NCI-H1930 (cell line): ENCODE measurements at regions not wholly inside any gene's neighbourhood (a gene's known extent, or its start where the extent isn't known, plus 50 kb on each side); places are given as distances from the start of the nearest gene placed in this dataset.
"Not testable (repeated sequence)": the region's sequence is repeated elsewhere in the genome, so short reads cannot be mapped to it uniquely, and the experiment has no call there.

Source experiments
- DNase-seq, 2 experiments: peaks; one replicate each; lab custom pipeline; 2025; lab: John Stamatoyannopoulos, UW

DNA sequence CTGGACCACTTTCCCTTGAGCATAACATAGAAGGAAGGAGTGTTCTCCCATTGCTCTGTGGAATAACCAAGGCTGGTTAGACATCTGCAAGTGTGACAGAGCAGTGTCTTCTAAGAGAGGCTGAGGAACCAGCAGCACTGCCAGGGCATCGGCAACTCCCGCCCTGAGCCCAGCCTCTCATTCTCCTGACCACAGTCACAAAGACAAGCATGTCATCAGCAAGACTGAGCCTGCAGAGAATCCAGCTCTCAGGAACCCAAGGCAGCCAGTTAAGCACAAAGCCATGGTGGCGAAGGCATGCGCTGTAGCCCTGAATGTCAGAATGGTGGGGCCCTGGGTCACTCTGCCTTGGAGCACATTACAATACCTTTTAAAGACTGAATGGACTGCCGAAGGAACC, 253.9 kb downstream of the AGTPBP1 start:
- no peak for DNase-seq

DNA sequence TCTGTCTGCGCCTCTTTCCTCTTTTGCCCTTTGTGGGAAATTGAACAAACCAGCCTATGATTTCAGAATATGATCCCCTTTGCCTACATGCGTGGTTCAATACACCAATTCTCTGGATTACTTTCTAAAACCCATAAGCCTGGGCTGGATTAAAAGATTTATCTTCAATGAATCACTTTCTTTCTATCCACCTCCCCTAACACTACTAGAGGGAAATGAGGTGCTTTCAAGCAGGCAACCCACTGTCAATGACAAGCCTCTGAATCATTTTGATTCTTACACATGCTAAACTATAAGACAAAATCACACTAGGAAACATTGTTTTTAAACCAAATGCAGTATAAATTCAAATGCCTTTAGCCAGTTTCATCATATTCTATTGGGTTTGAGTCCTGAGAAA, 257.5 kb downstream of the AGTPBP1 start:
- no peak for DNase-seq

DNA sequence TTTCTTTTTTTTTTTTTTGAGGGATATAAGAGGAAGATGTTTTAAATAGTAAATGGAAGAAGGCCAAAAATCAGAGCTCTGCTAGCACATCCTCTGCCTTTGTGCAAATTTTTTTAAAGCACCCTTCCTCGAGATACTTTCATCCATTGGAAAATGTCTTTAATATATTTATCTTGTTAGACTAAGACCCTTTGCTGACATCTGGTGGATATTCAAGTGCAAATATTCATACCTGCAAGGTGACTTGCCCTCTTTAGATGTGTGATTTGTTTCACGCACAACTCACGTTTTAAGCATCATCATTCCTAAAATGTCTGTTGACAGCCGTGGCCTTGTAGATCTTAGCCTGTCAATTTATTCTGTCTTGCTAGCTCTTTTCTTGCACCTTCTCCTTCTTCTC, 258.5 kb downstream of the AGTPBP1 start:
- no peak for DNase-seq

DNA sequence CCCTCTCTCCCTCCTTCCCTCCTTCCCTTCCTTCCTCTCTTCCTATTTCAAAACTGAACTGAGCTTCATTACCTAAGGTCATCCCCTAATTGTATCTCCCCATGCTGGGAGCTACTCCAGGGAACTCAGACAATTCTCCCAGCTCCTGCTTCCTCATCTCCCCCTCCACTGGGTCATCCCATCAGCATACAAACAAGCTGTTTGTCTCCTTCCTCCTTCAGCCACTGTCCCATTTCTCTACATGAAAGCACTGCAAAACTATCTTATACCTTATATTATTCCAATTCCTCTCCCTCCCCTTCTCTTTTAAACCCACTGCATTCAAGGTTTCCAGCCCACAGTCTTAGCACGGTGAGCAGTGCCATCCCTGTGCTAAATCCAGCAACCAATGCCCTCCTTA, 262.4 kb downstream of the AGTPBP1 start:
- no peak for DNase-seq

DNA sequence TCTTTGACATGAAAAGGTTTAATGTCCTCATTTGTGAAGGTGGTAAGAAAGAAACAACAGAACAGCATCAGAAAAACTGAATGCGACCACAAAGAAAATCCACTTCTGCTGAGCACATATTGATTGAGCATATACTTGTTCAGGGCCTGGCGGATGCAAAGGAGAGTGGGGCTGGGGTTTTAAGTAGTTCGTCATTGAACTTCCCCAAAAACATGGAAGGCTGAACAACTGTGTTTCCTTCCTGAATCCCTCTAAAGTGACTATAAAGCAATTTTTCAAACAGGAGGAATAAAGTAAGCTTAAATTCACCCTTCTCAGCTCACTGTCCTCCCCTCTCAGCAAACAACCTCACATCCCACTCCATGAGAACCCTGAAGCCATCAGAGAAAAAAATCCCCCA, 262.9 kb downstream of the AGTPBP1 start:
- no peak for DNase-seq

DNA sequence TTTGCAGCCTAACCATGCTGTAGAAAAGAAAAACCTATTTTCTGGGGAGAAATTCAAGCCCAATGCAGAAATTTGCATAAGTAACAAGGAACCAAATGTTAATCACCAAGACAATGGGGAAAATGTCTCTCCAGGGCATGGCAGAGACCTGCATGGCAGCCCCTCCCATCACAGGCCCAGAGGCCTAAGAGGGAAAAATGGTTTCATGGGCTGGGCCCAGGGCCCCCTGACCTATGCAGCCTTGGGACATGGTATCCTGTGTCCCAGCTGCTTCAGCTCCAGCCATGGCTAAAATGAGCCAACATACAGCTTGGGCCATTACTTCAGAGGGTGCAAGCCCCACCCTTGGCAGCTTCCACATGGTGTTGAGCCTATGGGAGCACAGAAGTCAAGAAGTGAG, 266.9 kb downstream of the AGTPBP1 start:
- DNase-seq: not testable (repeated sequence)

DNA sequence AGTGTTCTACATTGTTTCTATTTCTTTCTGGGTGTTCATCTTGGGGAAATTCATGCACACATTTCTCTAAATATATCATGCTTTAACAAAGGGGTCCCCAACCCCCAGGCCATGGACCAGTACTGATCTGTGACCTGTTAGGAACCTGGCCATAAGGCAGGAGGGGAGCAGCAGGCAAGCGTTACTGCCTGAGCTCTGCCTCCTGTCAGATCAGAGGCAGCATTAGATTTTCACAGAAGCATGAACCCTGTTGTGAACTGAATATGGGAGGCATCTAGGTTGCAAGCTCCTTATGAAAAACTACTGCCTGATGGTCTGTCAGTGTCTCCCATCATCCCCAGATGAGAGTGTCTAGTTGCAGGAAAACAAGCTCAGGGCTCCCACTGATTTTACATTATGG, 270.0 kb downstream of the AGTPBP1 start:
- no peak for DNase-seq

DNA sequence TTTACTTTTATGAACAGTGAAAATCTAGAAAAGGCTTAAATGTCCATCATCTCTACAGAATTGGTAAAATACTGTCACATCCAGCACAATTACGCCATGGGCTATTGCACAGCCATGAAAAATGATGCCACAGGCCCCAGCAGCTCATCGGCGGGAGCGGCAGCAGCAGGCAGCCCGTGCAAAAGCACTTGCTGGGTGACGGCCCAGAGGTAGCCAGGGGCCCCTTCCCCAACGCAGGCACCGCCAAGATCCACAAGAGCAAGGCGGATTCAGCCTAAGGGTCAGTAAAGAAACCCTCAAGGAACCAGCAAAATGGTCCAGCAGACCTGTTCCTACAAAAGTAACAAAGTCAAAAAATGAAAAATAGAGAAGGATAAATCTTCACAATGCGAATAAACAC, 272.7 kb downstream of the AGTPBP1 start:
- no peak for DNase-seq

DNA sequence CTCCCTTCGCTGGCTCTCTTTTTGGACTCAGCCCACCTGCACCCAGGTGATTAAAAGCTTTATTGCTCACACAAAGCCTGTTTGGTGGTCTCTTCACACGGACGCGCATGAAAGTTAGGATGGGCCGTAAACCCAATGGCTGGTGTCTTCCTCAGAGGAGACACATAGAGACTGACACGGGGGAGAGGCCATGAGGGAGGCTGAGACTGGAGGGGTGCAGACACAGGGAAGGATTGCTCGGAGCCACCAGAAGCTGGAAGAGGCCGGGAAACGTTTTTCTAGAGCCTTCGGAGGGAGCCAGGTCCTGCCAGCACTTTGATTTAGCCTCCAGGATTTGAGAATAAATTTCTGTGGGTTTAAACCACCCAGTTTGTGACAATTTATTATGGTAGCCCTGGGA, 274.9 kb downstream of the AGTPBP1 start:
- DNase-seq: no peak

DNA sequence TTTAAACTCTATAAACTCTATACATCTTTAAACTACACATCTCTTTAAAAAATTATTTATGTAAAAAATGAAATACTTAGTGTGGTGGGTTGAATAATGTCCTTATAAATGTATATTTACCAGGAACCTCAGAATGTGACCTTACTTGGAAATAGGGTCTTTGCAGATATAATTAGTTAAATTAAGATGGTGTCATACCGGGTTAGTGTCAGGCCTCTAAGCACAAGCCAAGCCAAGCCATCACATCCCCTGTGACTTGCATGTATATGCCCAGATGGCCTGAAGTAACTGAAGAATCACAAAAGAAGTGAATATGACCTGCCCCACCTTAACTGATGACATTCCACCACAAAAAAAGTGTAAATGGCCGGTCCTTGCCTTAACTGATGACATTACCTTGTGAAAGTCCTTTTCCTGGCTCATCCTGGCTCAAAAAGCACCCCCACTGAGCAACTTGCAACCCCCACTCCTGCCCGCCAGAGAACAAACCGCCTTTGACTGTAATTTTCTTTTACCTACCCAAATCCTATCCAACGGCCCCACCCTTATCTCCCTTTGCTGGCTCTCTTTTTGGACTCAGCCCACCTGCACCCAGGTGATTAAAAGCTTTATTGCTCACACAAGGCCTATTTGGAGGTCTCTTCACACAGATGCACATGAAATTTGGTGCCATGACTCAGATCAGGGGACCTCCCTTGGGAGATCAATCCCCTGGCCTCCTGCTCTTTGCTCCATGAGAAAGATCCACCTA, 283.5 kb downstream of the AGTPBP1 start:
- not testable (repeated sequence) for DNase-seq

DNA sequence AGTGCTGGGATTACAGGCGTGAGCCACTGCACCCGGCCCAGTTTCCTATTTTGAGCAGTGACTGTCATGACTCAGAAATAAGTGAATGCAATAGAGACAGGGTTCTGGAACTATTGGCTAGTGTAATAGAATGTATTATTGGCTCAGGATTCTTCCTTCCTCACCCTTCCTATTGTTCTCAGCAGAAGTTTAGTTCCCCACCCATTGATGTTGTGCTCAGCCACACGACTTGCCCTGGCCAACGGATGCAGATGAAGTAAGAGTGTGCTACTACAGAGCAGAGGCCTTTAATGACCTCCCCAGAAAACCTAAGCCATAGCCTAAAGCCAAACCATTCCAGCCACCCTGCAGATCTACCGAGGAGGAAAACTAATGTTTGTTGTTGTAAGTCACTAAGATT, 287.9 kb downstream of the AGTPBP1 start:
- no peak for DNase-seq

DNA sequence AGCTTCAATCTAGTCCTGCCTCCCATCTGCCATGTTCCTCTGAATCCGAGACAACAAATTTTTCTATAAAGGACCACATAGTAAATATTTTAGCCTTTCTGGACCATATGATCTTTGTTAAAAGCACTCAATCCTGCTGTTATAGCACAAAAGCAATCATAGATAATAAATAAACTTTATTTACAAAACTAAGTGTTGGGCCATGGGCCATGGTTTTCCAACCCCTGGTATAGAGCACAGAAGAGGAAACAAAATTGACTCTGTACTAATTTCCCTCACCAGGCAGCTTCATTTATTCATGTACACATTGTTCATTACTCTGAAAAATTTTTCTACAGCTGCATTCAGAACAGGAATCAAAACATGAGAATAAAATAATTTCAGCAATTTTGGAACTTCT, 288.9 kb downstream of the AGTPBP1 start:
- DNase-seq: no peak

DNA sequence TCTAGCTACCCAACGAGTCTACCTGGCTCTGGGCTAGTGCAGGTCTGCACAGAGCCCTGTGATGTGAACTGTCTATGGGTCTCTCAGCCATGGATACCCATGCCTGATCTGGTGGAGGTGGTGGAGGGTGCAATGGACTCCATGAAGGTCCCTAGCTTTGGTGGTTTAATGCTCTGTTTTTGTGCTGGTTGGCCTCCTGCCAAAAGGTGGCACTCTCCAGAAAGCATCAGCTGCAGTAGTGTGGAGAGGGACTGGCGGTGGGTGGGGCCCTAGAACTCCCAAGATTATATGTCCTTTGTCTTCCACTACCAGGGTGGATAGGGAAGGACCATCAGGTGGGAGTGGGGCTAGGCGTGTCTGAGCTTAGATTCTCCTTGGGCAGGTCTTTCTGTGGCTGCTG, 290.1 kb downstream of the AGTPBP1 start:
- no peak for DNase-seq

DNA sequence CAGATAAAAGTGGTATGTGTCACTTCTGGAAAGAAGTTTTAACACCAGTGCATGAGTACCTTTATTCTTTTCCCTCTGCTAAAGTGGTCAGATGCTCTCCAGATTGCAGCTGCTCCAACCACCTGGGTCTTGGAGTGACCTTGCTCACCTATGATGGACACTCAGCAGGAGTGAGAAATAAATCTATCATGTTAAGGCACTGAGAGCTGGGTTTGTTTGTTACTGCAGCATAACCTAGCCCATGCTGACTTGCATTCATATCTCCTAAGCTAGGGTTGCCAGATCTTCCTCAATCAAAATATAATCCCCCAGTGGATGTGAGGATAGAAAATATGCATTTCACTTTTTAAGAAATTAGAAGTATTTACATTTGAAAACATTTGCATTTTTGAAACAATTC, 295.9 kb downstream of the AGTPBP1 start:
- DNase-seq: no peak

DNA sequence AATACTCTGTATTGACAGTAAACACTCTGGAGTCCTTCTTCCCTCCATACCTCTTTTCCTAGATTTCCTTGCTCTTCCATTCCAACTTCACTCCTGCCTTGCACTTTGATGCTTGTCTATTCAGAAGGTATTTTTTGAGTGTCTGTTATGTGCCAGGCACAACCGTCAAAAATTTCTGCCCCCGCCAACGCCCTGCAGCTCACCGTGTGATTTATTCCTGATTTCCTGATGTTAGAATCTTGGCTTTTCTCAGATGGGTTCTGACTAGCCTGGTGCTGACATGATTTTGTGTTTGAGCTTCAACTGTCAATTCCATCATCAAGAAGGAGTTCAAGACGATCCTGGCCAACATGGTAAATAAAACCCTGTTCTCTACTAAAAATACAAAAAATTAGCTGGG, 297.5 kb downstream of the AGTPBP1 start:
- no peak for DNase-seq

DNA sequence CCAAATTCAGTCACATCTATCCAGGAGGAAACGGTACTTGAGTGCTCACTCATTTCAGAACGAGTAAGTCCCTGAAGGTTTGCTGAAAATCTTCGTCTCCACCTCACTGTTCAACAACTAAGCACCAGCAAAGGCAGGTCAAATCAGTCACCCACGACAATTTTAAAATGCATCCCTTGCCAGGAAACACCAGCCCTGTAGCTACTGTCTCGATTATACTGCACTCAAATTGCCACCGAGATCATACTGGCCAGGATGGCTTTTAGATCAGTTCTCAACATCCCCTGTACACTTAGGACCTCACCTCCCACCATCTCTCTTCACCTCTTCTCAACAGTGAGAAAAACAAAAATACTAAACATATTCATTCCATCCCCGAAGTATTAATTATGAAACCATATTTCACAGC, 298.6 kb downstream of the AGTPBP1 start:
- no peak for DNase-seq

DNA sequence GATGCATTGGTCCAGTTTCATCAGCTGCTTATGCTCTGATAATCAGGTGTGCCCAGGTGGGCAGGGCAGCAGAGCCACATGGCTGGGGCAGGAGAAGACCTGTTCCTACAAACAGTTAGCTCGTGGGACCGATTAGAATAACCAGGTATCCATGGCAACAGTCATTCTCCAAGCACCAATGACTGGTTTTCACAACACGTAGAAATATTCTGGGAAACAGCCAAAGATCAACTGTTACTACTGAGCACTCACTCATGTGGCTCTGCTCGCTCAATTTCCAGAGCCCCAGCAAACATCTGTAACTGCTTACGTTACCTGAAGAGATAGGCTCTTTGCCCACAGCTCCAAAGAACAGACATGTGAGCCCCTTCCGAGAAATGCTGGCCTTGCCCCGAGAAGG, 302.0 kb downstream of the AGTPBP1 start:
- no peak for DNase-seq

DNA sequence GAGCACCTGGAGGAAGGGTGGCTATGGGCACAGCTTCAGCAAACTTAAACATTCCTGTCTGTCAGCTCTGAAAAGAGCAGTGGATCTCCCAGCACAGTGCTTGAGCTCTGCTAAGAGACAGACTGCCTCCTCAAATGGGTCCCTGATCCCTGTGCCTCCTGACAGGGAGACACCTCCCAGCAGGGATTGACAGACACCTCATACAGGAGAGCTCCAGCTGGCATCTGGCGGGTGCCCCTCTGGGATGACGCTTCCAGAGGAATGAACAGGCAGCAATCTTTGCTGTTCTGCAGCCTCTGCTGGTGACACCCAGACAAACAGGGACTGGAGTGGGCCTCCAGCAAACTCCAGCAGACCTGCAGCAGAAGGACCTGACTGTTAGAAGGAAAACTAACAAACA, 307.8 kb downstream of the AGTPBP1 start:
- not testable (repeated sequence) for DNase-seq

DNA sequence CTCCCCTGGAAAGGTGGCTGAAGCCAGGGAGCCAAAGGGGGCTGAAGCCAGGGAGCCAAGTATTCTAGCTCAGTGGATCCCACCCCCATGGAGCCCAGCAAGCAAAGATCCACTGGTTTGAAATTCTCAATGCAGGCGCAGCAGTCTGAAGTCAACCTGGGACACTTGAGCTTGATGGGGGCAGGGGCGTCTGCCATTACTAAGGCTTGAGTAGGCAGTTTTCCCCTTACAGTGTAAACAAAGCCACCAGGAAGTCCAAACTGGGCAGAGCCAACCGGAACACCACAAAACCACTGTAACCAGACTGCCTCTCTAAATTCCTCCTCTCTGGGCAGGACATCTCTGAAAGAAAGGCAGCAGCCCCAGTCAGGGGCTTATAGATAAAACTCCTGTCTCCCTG, 308.2 kb downstream of the AGTPBP1 start:
- not testable (repeated sequence) for DNase-seq

DNA sequence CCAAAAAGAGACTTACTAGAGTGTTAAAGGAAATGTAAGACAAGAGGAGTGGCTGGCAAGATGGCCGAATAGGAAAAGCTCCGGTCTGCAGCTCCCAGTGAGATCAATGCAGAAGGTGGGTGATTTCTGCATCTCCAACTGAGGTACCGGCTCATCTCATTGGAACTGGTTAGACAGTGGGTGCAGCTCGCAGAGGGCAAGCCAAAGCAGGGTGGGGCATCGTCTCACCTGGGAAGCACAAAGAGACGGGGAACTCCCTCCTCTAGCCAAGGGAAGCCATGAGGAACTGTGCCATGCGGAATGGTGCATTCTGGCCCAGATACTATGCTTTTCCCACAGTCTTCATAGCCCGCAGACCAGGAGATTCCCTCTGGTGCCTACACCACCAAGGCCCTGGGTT, 308.7 kb downstream of the AGTPBP1 start:
- DNase-seq: no peak

DNA sequence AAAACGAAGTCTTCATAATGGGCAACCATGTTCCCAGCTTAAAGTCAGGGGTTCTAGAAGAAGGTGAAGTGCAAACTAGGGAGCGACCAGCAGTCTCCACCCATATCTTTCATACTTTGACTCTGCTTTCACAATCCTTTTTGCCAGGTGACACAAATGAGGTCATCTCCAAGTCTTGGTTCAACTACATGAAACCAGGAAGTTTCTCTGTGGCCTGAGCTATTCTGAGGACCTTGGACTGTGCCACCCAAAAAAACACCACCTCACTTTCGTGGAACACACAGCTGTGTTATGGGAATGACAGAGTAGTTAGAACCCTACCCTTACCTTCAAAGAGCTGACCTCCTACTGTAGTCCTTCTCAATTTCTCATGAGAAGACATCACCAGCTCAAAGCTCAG, 309.2 kb downstream of the AGTPBP1 start:
- no peak for DNase-seq

DNA sequence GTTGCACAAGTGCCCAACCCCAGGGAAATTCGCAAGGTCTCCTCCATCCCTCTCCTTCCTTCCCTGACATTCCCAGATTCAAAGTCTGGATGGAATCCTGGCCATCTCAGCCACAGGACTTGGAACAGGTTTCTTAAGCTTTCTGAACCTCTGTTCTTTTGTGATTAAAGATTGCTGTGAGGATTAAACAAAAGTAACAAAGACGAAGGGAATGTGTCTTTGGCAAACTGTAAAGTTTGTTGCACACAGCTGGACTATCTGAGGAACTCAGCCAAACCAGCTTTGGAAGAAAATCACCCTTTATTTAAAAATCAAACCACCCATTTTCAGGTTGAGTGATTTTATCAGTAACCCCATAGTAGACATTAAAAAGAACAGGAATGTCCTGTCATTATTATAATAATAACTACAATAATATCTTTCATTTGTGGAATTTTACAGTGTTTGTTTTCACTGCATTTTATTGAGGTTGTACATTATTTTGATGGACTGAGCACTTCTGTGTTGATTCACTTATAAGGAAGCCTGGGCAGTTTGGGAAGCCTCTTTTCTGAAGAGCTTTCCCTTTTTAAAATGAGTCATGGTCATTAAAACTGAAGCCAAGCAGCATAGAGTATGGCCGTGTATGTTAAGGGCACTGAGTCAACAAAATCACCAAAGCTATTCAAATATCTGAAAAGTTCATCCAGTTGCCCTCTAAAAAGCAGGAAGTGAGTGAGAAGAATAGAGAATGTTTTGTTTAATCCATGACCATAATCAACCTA, 310.2 kb downstream of the AGTPBP1 start:
- no peak for DNase-seq

DNA sequence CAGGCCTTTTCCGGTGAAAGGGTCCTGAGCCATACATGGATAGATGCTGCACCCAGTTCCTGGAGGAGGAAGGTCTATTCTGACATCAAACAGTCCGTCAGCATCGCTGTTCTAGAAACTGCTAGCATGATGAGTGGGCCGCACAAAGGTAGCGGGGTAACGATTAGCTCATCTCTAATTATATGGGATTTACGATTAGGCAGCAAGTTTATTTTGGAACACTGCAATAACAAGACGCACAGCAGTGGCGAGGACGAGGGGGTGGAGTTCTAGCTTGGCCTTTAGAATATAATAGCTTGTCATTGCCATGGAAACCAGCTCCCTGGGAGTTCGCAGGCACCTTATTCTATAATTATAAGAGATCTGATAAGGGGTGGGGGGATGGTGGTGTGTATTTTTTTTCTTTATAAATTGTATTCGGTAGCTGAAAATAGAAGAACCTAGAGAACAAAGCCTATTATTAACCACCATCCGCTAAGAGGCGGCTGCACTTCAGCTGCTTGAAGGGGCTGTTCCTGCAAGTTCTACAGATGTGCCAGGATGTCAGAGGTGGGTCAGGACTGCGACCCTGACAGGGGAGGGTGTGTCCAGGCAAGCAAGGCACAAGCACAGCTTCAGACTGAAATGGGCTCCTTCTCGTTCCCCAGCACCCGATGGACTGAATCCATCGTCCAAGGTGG, 311.0 kb downstream of the AGTPBP1 start:
- no peak for DNase-seq
